ENCODE measurements at regions not wholly inside any gene's neighbourhood (a gene's known extent, or its start where the extent isn't known, plus 50 kb on each side); places are given as distances from the start of the nearest gene placed in this dataset.

GRCh38 chr12:33248364-33248763 is 191.3 kb downstream of the SYT10 start:
- TF ChIP-seq CTCF (conservative IDR thresholded peaks at IDR 0.05; ENCODE audit: low read length) = no peak
- no peak for TF ChIP-seq EZH2phosphoT487 (IDR thresholded peaks at IDR 0.05; ENCODE audit: borderline replicate concordance, low read depth, low read length)
